ENCODE measurements at regions not wholly inside any gene's neighbourhood (a gene's known extent, or its start where the extent isn't known, plus 50 kb on each side); places are given as distances from the start of the nearest gene placed in this dataset.
"Not testable (repeated sequence)": the region's sequence is repeated elsewhere in the genome, so short reads cannot be mapped to it uniquely, and the experiment has no call there.

DNA sequence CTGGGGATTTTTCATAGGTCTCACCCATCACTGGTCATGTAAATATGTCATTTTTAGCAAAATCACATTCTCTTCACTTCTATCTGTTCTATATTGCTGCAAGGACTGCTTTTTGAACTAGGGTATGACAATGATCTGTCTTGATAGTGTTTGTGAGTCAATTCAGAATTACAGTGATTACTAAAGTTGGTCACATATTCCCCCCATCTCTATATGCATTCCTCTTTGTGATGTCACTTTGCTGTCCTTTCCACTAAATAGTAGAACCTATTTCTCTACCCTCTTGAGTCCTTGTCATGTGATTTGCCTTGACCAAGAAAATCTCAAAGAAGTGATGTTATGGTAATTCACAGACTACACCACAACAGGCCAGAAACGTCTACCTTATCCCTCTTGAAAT, 243.9 kb downstream of the NPIPA8 start:
- TF ChIP-seq CTCF, POLR2A (IDR thresholded peaks at IDR 0.05): not testable (repeated sequence)
